Anterior cingulate cortex (tissue), 58 donors: ENCODE measurements at regions not wholly inside any gene's neighbourhood (a gene's known extent, or its start where the extent isn't known, plus 50 kb on each side); places are given as distances from the start of the nearest gene placed in this dataset.
"Not testable (repeated sequence)": the region's sequence is repeated elsewhere in the genome, so short reads cannot be mapped to it uniquely, and the experiment has no call there.

Source experiments
- DNase-seq, 58 donors: peaks; one replicate each; lab custom pipeline; 2025; lab: John Stamatoyannopoulos, UW

DNA sequence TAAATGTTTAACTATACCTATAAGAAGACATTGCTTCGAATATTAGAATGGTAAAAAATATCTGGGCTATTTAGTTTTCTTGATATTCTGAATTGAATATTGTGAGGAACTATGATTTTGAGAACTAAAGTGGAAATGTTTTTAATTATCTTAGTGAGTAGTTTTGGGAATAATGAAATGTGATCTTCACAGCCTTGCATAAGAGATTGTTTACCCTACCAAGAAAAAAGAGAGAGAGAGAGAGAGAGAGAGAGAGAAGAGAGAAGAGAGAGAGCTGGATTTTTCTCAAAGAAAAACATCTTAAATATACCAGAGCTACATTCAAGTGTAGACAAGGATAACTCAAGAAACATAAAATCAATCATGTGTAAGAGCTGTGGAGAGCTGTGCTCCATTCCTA is 148.7 kb upstream of the MAD2L1 start:
- no peak for DNase-seq

DNA sequence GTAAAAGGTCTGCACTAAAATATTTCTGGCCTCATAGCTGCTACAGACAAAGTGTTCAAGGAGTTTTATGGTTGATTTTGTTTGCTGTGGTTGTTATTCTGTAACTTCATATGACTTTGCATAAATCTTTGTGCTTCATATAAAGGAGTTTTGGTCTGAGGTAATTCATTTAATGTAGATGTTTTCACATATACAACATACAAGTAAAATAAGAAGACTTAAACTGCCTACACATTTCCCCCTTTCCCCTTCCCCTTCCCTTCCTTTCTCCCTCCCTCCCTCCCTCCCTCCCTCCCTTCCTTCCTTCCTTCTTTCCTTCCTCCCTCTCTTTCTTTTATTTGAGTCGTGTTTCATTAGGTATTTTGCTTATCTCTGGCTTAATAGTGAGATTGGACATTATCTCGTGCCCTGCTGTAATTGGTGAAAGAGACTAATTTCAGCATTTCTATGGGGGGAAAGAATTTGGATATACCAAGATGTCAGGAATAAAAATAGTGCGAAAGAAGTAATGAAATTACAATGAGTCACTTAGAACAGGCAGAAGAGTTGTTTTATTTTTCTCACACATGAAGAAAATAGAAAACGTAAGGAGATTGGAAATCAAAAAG is 144.9 kb upstream of the MAD2L1 start:
- DNase-seq, result no peak

DNA sequence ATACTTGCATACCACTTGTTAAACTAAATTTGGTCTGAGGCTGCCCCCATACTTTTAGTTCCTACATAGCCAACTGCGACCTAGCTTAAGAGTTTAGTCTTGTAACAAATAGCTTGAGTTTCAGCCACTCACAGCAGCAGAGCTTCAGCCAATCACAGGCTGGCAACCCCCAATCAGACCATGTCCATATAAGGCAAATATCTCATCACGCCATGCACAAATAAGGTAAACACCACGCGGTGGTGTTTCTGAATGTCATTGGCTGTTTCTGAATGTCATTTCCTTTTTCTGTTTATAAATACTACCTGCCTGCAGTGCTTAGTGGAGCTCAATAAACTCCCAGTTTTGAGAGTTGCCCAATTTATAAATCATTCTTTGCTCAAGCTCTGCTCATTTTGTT is 143.1 kb upstream of the MAD2L1 start:
- DNase-seq, result no peak

DNA sequence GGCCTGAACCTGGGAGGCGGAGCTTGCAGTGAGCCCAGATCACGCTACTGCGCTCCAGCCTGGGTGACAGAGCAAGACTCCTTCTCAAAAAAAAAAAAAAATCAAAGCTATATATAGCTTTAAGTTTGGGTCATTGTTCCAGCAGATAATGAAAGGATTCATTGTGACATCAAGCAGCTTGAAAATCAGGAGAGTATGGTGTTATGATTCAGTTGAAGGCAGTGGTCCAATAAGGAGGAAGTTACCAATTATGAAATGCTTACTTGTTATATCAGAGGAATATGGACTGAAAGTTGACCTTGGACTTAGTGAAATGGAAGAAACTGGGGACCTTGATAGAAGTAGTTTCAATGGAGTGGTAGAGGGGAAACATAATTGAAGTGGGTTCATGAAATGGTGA is 140.4 kb upstream of the MAD2L1 start:
- no peak for DNase-seq

DNA sequence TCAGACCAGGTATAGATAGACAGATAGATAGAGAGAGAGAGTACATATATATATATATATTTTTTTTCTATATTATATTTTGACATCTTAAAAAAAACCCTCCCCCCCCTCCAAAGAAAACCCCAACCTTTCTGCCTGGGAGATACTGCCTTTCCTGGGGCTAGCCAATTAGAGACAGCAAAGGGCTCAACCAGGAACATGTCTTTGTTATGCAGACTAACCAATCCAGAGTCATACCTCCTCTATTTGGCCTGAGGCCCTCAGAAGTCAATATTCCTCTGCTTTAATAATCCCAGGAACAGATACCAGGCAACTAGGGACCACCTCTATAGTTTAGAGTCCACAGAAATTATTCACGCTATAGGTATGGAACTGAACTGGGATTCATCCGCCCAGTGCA is 135.6 kb upstream of the MAD2L1 start:
- DNase-seq, result no peak

DNA sequence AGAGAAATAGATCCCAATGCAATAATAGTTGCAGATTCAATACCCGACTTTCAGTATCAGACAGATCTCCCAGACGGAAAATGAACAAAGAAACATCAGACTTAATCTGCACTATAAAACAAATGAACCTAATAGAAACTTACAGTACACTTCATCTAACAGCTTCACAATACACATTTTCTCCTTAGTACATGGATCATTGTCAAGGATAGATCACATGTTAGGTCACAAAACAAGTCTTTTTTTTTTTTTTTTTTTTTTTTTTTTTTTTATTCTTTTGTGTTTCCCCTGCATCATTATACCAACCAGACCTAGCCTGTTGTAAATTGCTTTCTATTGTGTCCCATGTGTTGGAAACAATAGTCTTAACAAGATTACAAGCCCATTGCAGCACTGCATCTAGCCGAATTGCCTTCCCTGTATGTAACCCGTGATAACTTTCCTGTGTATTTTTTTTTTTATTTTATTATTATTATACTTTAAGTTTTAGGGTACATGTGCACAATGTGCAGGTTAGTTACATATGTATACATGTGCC is 134.0 kb upstream of the MAD2L1 start:
- not testable (repeated sequence) for DNase-seq

DNA sequence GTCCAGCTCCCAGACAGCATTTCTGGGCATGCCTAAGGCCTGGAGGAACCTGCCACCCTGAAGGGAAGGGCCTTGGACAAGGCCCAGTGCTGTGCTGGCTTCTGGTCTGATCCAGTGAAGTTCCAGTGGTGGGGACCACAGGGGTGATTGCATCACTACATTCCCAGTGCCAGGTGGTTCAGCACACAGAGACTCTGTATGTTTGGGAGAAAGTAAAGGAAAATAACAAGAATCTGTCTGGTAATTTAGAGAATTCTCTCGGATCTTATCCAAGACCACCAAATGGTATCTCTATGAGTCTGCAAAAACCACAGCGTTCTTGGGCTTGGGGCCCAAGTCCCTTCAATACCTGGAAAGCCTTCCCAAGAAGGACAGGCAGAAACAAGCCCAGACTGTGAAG is 131.8 kb upstream of the MAD2L1 start:
- DNase-seq, result no peak

DNA sequence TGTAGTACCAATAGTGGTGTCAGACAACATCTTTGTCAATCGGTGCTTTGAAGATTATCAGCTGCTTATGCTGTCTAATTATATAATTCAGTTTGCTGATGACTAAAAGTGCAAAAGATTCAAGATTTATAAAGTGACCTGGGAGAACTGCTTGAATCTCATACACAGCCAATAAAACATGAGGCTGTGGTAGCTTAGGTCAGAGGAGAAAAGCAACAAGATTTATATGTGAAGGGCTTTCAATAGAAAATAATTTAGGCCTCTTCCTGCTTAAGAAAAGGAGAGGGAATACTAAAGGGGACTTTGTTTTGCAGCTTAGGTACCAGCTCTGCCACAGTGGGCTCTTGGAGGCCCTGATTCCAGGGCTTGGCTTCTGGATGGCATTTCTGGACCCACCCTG is 111.0 kb upstream of the MAD2L1 start:
- no peak for DNase-seq

DNA sequence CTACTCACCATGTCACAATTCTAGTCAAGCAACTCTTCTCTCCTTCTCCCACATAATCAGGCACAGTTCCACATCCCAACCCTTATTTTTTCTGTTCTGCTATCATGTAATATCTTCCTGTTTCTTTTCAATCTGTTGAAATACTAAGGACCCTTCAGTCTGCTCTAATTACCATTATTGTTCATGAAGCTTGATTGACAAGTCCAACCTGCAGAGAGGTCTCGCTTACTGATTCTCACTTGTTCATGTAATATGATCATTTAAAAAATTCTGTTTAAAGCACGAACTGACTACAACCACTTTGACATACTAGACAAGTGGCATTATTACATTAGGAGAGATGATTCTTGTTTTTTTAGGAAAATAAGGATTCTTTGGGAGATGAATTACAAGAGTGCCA is 108.6 kb upstream of the MAD2L1 start:
- no peak for DNase-seq

DNA sequence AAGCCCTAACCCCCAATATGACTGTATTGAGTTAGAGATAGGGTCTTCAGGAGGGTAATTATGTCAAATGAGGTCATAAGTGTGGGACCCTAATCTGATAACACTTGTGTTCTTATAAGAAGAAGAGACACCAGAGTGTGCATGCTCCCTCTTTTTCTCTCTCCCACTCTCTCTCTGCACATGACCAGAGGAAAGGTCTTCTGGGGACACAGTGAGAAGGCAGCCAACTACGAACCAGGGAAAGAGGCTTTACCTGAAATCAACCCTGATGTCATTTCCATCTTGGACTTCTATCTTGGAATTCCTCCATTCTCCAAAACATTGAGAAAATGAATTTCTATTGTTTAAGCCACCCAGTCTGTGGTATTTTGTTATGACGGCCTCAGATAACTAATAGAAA is 97.2 kb upstream of the MAD2L1 start:
- no peak for DNase-seq

DNA sequence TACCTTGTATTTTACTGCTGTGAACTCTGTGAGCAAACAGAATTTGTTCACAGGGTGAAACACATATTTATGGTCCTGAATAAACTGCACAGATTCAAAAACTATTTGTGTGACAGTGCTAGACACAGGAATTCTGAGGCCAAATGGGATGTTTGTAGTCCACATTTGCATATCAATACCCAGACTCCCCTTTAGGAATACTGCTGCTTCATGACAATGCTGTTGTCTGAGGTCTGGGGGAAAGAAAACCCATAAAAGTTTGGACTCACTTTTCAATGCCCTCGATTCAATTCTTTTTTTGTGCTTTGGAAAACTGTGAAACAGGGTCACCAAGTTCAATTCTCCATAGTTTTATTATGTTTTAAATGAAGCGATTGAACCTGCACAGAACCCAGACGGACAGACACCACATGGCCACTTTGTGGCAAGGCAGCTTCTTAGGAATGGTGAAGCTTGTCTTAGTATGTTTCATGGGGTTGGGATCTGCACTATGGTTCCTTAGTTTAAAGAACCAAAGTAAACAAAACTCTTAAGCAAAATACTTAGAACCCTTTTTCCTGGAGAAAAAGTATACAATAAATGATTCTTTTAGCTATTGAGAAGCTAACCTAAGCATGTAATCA is 92.3 kb upstream of the MAD2L1 start:
- DNase-seq, result no peak

DNA sequence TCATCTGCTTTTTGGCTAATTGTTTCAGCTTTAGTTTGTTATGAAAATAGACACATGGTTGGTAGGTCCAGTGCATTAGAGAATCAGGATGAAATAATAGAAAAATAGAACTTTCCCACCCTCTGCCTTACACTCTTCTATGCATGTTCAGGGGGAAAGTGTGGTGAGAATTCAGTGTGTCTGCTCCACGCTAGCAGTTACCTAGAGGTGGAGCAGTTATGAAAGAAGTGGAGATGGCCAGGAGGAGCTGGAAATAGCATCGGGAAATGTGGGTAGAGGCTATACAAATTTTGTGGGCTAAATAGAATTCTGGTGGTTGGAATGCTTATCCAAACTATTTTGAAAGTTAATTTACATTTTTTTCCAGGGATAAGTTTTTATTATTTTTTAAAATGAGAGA is 91.4 kb upstream of the MAD2L1 start:
- no peak for DNase-seq

DNA sequence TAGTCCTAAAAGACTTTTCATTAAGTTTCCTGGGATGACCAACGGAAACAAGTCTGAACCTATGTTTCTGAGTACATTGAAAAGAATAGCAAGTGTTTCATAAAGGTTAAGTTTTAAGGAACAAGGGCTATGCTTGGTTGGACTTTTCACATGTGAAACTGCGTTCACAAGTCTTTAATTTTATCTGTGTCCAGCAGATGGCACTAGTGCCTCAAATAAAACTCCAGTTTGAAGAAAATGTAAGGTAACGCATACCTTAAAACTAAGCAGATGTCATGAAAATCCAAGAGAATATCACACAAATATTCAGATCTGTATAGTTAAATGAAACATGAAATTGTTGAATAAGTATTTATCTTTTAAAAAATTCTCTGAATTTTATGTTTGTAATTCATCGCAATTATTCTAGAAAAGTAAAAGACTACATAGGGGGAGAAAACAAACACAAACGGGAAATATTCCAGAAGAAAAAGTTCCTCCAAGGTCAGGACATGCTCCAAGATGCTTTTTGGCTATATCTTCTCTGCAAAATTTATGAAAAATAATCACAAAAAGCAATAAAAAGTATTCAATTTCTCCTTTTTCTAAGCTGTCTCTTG is 89.6 kb upstream of the MAD2L1 start:
- peak in 8 of 58 donors; percentile 0 to 58 (median 1) for DNase-seq

DNA sequence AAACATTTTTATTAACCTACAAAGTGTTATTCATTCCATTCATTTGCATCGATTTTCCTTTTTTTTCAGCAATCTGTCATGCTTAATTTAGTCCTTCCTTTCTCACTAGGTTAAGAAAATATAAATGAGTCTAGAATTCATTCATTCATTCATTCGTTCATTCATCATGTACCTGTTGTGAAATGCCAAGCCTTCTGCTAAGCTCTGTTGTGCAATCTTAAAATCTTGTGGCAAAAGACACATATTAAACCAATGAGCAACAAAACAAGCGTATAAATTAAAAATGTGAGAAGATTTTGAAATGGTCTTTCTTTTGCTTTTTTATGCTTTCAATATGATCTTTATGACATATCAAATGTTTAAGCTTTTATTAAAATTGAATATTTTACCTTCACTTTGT is 88.6 kb upstream of the MAD2L1 start:
- DNase-seq, result no peak

DNA sequence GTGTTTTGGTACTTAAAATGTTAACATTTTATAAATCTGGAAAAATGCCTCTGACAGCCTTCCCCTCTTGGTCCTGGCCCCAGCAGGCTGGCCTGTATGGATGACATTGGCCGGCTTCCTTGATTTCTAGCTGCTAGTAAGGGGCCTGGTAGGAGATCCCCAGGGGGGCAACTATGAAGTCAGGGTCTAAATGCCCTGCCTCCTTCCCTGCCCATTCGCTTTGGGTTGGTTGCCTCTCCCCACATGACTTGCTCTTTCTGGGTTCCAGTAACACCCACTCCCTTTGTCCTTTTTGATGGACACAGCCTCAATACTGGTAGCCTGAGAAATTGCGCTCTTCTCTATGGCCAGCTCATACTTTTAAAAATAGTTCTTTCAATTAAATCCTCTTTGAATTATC is 78.0 kb upstream of the MAD2L1 start:
- no peak for DNase-seq

DNA sequence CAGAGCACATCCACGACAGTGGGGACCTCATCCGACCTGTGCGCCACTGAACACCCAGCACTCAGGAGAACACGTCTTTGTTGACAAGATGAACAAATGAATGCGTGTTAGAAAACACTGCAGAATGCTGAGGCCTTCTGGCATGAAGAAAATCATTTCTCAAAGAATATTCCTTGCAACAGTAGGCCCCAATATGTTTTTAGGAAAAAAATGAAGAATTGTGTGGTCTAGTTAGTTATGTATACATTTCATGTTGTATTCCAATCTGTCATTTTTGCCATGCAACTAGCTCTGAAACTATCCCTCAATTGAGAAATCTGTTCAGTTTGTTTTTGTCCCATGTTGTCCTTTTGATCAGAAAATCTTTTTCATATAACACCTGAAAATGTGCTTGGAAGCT is 77.4 kb upstream of the MAD2L1 start:
- no peak for DNase-seq

DNA sequence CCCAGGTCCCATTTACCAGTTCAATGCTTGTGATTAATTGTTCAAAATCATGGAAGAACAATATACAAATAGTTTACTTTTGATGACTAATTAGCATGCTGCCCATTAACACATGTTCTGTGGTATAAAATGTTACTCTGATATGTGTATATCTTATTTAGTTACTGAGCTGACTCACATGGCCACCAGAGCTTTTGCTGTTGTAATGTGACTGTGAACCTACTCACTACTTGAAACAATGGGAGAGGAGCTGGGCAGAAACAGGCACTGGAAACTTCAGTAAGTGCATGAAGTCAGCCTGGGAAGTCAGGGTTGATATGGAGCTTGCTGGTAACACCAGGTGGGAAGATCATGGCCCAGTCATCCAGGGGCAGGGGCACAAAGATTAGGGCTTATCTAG is 72.7 kb upstream of the MAD2L1 start:
- no peak for DNase-seq

DNA sequence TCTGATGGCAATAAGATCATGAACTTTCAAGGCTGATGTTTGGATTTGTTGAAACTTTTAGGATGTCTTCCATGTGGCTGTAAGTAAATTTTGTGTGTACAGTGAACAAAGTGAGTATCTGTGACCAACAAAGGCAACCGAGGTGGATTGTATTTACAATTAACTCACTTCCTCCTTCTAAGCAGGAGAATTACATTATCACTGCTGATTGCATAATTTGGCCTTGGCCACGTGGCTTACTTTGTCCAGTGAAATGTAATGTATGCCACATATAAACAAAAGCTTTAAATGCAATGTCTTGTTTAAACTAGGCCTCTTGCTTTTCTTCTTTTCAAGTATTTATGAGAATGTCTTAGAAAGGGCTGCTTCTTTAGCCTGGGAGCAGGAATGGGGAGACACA is 66.3 kb upstream of the MAD2L1 start:
- DNase-seq, result no peak

DNA sequence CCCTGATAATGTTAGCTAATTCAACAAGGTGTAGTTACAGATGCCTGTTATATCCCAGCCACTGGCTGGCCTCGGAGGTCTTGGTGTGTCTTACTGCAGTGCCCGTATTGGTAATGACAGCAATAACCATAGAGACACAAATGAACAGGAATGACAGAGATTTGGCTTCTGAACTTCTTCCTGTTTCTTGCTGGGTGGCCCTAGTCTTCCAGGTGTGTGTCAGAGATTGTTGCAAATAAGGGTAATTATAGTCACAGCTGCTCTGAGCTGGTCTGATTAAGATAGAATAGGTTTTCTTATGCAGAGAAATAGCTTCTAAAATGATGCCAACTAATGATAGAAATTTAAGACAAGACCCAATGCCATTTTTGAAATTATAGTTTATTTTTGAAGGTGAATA is 64.1 kb upstream of the MAD2L1 start:
- DNase-seq, result no peak
